ENCODE measurements at regions not wholly inside any gene's neighbourhood (a gene's known extent, or its start where the extent isn't known, plus 50 kb on each side); places are given as distances from the start of the nearest gene placed in this dataset.
"Not testable (repeated sequence)": the region's sequence is repeated elsewhere in the genome, so short reads cannot be mapped to it uniquely, and the experiment has no call there.

GRCh38 chr1:232117903-232118302 lies 491.3 kb downstream of the DISC1 start:
- in situ Hi-C loops (cut with MboI; ENCODE audit: low pct_unique_long_range_greater_than_20kb, low sequenced_read_pairs); DNase-seq: not testable (repeated sequence)

GRCh38 chr1:232114985-232115384 lies 488.4 kb downstream of the DISC1 start:
- no peak for DNase-seq

GRCh38 chr1:232112076-232112475 lies 485.5 kb downstream of the DISC1 start:
- in situ Hi-C loops (cut with MboI; ENCODE audit: low pct_unique_long_range_greater_than_20kb, low sequenced_read_pairs) = no loop called here

More at GRCh38 chr1:232114985-232115384, 488.4 kb downstream of the DISC1 start:
- in situ Hi-C loops (cut with MboI; ENCODE audit: low pct_unique_long_range_greater_than_20kb, low sequenced_read_pairs) = no loop called here

DNA sequence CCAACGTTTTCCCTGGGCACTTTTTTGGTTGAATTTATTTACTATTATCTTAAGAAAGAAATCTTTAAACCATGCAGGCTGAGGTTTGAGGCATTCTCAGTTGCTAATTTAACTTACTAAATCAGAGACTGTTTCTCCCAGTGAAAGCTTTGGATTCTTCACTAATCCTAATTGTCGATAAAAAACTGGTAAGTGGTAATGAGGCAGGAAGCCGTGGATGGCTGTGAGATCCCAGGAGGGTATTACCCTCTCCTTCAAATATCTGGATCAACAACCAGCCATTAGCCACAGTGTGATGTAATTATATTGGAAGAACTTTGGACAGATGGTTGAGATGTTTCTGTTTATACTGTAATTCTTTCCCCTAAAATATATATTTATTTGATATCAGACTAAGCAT lies 485.0 kb downstream of the DISC1 start:
- no peak for DNase-seq
- in situ Hi-C loops (cut with MboI; ENCODE audit: low pct_unique_long_range_greater_than_20kb, low sequenced_read_pairs) = no loop called here

More at GRCh38 chr1:232112076-232112475, 485.5 kb downstream of the DISC1 start:
- no peak for DNase-seq

DNA sequence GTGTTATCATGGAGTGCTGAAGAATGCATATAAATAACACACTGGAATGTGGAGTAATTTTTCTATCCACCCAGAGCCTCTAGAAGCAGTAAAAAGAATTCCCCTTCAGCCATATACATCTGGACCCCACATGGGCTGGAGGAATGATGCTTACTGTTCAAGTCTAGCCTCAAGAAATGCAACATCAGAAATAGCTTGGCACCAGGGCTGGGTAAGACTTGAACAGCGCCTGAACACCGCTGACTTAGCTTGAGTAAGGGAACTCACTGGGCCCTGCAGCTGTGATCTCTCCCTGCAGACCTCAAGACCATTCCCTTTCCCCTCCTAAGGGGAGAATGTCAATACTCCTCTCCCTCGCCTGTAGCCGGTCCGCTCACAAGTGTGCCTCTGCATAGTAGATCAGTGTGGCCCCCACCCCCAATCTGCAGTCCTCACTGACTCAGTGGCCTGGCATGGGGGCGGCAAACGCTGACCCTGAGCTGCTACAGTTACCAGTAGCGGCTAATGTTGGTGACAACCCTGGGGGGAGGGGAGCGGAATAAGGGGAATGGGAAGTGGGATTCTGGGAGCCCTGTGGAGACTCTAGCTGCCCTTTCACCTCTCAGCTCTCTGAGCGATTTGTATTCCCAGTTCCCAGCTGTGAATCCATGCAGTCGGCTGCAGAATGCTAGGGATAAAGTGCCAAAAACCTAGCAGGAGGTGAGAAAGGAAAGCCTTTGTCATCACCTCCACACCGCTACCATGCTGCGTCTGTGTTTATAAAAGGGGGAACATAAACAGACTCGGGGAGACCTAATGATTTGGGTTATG lies 483.9 kb downstream of the DISC1 start:
- in situ Hi-C loops (cut with MboI; ENCODE audit: low pct_unique_long_range_greater_than_20kb, low sequenced_read_pairs) = no loop called here
- DNase-seq = no peak

- DNase-seq = no peak
- in situ Hi-C loops (cut with MboI; ENCODE audit: low pct_unique_long_range_greater_than_20kb, low sequenced_read_pairs) = no loop called here
Observed at GRCh38 chr1:232109391-232109790, 482.8 kb downstream of the DISC1 start.

DNA sequence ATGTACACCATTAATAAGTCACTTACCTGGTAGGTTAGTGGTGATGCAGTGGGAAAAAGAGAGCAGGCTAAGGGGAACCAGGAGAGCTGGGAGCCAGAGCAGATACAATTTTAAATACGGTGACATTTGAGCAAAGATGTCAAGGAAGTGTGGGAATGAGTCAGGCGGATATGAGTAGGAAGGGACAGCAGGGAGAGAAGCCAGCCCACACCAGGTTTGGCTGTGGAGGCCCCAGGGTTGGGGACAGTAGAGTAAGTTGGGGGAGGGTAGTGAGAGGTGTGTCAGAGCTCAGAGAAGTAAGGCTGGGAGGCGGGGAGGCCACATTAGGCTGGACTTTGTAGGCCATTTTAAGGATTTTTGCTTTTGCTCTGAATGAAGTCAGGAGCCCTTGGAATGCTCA lies 482.0 kb downstream of the DISC1 start:
- in situ Hi-C loops (cut with MboI; ENCODE audit: low pct_unique_long_range_greater_than_20kb, low sequenced_read_pairs) = no loop called here
- DNase-seq = no peak

DNA sequence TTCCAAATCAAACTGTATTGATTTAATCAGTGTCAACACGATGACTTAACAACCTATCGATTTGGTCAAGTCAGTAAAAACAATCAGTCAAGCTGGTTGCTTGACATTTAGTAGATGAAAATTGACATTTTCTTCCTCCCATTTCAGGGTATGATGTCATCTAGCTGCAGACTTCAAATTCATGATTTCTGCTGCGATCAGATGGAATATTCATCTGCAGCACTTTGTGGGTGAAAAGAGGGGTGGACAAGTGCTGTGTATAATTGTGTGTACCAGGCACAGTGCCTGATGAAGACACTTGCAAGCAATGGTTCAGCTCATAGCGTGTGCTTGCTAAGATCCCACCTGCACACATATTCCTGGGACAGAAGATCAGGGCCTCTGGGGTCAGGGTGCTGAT lies 479.8 kb downstream of the DISC1 start:
- DNase-seq = no peak

GRCh38 chr1:232105561-232105960 lies 479.0 kb downstream of the DISC1 start:
- in situ Hi-C loops (cut with MboI; ENCODE audit: low pct_unique_long_range_greater_than_20kb, low sequenced_read_pairs) = no loop called here
- DNase-seq = no peak

More for the DNA sequence above, 479.8 kb downstream of the DISC1 start:
- in situ Hi-C loops (cut with MboI; ENCODE audit: low pct_unique_long_range_greater_than_20kb, low sequenced_read_pairs) = no loop called here

DNA sequence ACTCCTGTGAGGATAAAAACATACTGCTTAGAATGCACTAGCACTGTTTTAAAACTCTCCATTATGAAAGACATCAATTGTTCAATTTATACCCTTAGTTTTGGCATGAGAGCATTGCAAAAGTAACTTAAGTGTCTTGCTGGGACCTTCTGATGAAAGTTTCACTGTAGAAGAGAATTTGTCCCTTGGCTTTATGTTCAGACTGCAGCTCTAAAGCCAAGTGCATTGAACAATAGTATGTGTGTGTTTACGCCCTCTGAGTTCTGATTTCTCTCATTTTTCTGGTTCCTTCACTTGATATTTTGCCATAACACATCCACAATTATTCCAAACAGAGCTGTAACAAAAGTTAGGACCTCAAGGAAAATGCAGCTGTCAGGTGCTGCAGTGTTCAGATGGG lies 474.6 kb downstream of the DISC1 start:
- in situ Hi-C loops (cut with MboI; ENCODE audit: low pct_unique_long_range_greater_than_20kb, low sequenced_read_pairs) = no loop called here

GRCh38 chr1:232096751-232097150 lies 470.2 kb downstream of the DISC1 start:
- DNase-seq = no peak
- in situ Hi-C loops (cut with MboI; ENCODE audit: low pct_unique_long_range_greater_than_20kb, low sequenced_read_pairs) = no loop called here

More for the DNA sequence above, 474.6 kb downstream of the DISC1 start:
- DNase-seq = no peak

Data from KBM-7 (cell line).